ENCODE measurements at regions not wholly inside any gene's neighbourhood (a gene's known extent, or its start where the extent isn't known, plus 50 kb on each side); places are given as distances from the start of the nearest gene placed in this dataset.

DNA sequence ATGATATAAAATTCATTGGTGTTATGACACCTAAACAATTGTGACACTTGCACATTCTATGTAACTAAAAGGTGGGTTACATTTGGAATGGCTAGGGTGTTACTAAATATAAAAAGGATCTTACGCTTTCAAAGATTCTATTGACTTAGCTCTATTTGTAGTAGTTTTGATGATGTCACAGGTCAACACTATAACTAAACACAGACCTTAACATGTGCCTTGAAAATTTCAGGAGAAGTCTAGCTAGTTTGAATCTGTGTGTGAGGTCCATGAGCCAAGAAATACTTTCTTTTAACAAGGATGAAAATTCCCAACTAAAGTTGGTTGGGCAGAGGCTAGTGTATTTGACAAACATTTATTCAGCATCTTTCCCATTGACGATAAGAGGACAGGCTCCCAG lies 298.0 kb downstream of the GPAT3 start:
- FAIRE-seq (no peak), ATAC-seq (no peak), DNase-seq (ENCODE audit: low read depth, low spot score) (no peak)
- Histone ChIP-seq H3K9ac (ENCODE audit: control insufficient read depth, insufficient read depth, low read length) (no peak overlapping the region), H3K4me3 (no peak overlapping the region), H3K4me2 (ENCODE audit: control insufficient read depth, insufficient read depth) (no peak overlapping the region), H3K9me3 (replicated peaks; ENCODE audit: control insufficient read depth, insufficient read depth, low read length) (no peaks in the 10 kb centered on the region), H2AFZ (ENCODE audit: control insufficient read depth, low read depth, low read length) (no peak overlapping the region), H3K79me2 (ENCODE audit: control insufficient read depth, insufficient read depth, low read length) (no peaks in the 10 kb centered on the region), H3K27ac (ENCODE audit: control insufficient read depth, insufficient read depth) (no peak overlapping the region), H3K27me3 (replicated peaks in 1 of 2; ENCODE audit: control insufficient read depth in 2 of 2, insufficient read depth in 2 of 2, low read length in 1 of 2) (no peaks in the 10 kb centered on the region; a peak in 1 of 4 replicates), H3K4me1 (ENCODE audit: control insufficient read depth, insufficient read depth, low read length) (no peaks in the 10 kb centered on the region), H4K20me1 (ENCODE audit: control insufficient read depth, insufficient read depth) (no peaks in the 10 kb centered on the region), H3K36me3 (ENCODE audit: control insufficient read depth in 2 of 2, insufficient read depth in 2 of 2, low read length in 1 of 2) (no peaks in the 10 kb centered on the region)
- 39% methylated on average over 2 of the region's 2 CpGs for WGBS (ENCODE audit: insufficient coverage, insufficient replicate concordance, low lambda C conversion rate, missing lambda C conversion rate)
- no TSS peak for BruUV-seq (replicated peaks)
- in situ Hi-C loops (cut with MboI) (no loop called here), intact Hi-C loops (cut with micrococcal nuclease; ENCODE audit: unreplicated experiment) (no loop called here)
- SMC1A ChIA-PET (ENCODE audit: uncharacterized antibody, unreplicated experiment): no interaction called here
- TF ChIP-seq CBX3 (IDR thresholded peaks at IDR 0.05; ENCODE audit: borderline replicate concordance, low read depth) (no peak), TBL1XR1 (IDR thresholded peaks at IDR 0.05; ENCODE audit: low read depth, low read length) (no peak), NR2C1 (IDR thresholded peaks at IDR 0.05) (no peak), BHLHE40 (IDR thresholded peaks at IDR 0.05; ENCODE audit: borderline replicate concordance in 1 of 2, low read depth in 2 of 2, low read length in 1 of 2) (no peak), SREBF2 (IDR thresholded peaks at IDR 0.05; ENCODE audit: low read length) (no peak)
- CTCF ChIA-PET: no interaction called here
- POLR2A ChIA-PET: no interaction called here
- RAD21 ChIA-PET (ENCODE audit: unreplicated experiment): no interaction called here

DNA sequence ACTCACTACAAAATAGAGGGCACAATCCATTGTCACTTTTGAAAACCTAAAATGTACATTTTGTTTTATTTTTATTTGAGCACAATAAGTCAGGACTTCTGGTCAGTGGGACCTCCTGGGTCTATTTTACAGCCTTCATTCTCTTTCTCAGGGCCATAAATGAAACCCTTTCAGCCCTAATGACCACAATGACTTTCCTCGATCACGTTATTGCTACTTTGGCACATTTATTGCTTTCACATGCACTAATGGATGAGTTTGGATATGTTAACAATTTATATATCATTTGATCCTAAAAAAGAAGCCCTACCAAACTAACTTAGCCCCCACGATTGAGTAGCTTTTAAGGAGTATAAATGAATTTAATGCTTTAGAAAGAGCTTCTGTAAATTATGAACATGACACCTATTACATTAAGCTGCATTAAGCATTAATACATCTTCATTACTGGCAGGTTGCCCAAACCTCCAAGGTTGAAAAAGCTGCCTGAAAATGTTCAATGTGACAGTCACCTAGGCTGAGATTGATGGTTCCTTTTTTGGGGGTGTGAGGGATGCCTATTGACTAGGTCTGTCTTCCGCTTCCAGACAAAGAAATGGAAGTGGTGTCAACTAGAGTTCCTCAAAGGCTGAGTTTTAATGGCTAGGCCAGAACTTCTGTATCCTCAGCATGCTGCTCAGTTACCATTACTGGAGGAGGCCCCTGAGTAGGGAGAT lies 296.4 kb downstream of the GPAT3 start:
- in situ Hi-C loops (cut with MboI): no loop called here
- RAD21 ChIA-PET (ENCODE audit: unreplicated experiment): interaction anchor here (0.7 kb wide), 1 partner anchor 187 kb away, joined by 4 read pairs; no protein-coding TSS in a partner anchor
- ATAC-seq (no peak), DNase-seq (ENCODE audit: low read depth, low spot score) (no peak), FAIRE-seq (no peak)
- CTCF ChIA-PET: no interaction called here
- Histone ChIP-seq H4K20me1 (ENCODE audit: control insufficient read depth, insufficient read depth) (no peaks in the 10 kb centered on the region), H3K79me2 (ENCODE audit: control insufficient read depth, insufficient read depth, low read length) (no peaks in the 10 kb centered on the region), H3K9me3 (replicated peaks; ENCODE audit: control insufficient read depth, insufficient read depth, low read length) (no peaks in the 10 kb centered on the region), H3K36me3 (ENCODE audit: control insufficient read depth in 2 of 2, insufficient read depth in 2 of 2, low read length in 1 of 2) (no peaks in the 10 kb centered on the region), H3K4me2 (ENCODE audit: control insufficient read depth, insufficient read depth) (no peak overlapping the region), H3K27ac (ENCODE audit: control insufficient read depth, insufficient read depth) (no peak overlapping the region), H3K27me3 (replicated peaks in 1 of 2; ENCODE audit: control insufficient read depth in 2 of 2, insufficient read depth in 2 of 2, low read length in 1 of 2) (no peaks in the 10 kb centered on the region; a peak in 1 of 4 replicates), H3K9ac (ENCODE audit: control insufficient read depth, insufficient read depth, low read length) (no peak overlapping the region), H2AFZ (ENCODE audit: control insufficient read depth, low read depth, low read length) (no peak overlapping the region), H3K4me3 (no peak overlapping the region), H3K4me1 (ENCODE audit: control insufficient read depth, insufficient read depth, low read length) (no peaks in the 10 kb centered on the region)
- SMC1A ChIA-PET (ENCODE audit: uncharacterized antibody, unreplicated experiment): interaction anchor here (0.9 kb wide), 1 partner anchor 27 kb away, joined by 3 read pairs; no protein-coding TSS in a partner anchor
- POLR2A ChIA-PET: no interaction called here
- WGBS (ENCODE audit: insufficient coverage, insufficient replicate concordance, low lambda C conversion rate, missing lambda C conversion rate): 23% methylated on average over 4 of the region's 4 CpGs
- BruUV-seq (replicated peaks): no TSS peak
- intact Hi-C loops (cut with micrococcal nuclease; ENCODE audit: unreplicated experiment): no loop called here
- TF ChIP-seq STAT3 (IDR thresholded peaks at IDR 0.05; ENCODE audit: low read depth, low read length) (no peak), KDM1A (IDR thresholded peaks at IDR 0.05; ENCODE audit: borderline replicate concordance) (no peak), IKZF1 (conservative IDR thresholded peaks at IDR 0.05) (no peak), GABPA (IDR thresholded peaks at IDR 0.05; ENCODE audit: low read depth) (no peak), TARDBP (IDR thresholded peaks at IDR 0.05; ENCODE audit: borderline replicate concordance) (no peak), POLR2AphosphoS5 (IDR thresholded peaks at IDR 0.05; ENCODE audit: low read length) (no peak), PAX5 (IDR thresholded peaks at IDR 0.05; ENCODE audit: borderline replicate concordance, low read depth, low read length) (no peak)
- TF ChIP-seq, protein P1, sequence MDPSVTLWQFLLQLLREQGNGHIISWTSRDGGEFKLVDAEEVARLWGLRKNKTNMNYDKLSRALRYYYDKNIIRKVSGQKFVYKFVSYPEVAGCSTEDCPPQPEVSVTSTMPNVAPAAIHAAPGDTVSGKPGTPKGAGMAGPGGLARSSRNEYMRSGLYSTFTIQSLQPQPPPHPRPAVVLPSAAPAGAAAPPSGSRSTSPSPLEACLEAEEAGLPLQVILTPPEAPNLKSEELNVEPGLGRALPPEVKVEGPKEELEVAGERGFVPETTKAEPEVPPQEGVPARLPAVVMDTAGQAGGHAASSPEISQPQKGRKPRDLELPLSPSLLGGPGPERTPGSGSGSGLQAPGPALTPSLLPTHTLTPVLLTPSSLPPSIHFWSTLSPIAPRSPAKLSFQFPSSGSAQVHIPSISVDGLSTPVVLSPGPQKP (IDR thresholded peaks at IDR 0.05; ENCODE audit: low read depth, low read length): no peak
- TF ChIP-seq, protein P2, sequence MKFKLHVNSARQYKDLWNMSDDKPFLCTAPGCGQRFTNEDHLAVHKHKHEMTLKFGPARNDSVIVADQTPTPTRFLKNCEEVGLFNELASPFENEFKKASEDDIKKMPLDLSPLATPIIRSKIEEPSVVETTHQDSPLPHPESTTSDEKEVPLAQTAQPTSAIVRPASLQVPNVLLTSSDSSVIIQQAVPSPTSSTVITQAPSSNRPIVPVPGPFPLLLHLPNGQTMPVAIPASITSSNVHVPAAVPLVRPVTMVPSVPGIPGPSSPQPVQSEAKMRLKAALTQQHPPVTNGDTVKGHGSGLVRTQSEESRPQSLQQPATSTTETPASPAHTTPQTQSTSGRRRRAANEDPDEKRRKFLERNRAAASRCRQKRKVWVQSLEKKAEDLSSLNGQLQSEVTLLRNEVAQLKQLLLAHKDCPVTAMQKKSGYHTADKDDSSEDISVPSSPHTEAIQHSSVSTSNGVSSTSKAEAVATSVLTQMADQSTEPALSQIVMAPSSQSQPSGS (IDR thresholded peaks at IDR 0.05; ENCODE audit: low read length): no peak
- TF ChIP-seq, protein P3, sequence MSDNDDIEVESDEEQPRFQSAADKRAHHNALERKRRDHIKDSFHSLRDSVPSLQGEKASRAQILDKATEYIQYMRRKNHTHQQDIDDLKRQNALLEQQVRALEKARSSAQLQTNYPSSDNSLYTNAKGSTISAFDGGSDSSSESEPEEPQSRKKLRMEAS (IDR thresholded peaks at IDR 0.05; ENCODE audit: low read depth, low read length): no peak
- TF ChIP-seq, protein P4, sequence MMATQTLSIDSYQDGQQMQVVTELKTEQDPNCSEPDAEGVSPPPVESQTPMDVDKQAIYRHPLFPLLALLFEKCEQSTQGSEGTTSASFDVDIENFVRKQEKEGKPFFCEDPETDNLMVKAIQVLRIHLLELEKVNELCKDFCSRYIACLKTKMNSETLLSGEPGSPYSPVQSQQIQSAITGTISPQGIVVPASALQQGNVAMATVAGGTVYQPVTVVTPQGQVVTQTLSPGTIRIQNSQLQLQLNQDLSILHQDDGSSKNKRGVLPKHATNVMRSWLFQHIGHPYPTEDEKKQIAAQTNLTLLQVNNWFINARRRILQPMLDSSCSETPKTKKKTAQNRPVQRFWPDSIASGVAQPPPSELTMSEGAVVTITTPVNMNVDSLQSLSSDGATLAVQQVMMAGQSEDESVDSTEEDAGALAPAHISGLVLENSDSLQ (IDR thresholded peaks at IDR 0.05): no peak
